ENCODE measurements at regions not wholly inside any gene's neighbourhood (a gene's known extent, or its start where the extent isn't known, plus 50 kb on each side); places are given as distances from the start of the nearest gene placed in this dataset.

- Histone ChIP-seq H3K36me3 (ENCODE audit: insufficient read depth) (no peaks in the 10 kb centered on the region), H3K27me3 (ENCODE audit: insufficient read depth) (no peaks in the 10 kb centered on the region), H3F3A (replicated peaks; ENCODE audit: low read depth) (no peaks in the 10 kb centered on the region), H2AFZ (no peak overlapping the region), H3K9me2 (ENCODE audit: insufficient read depth) (peaks cover 7% of the 10 kb centered on the region; the same call in 1 of the 2 replicates), H3K27ac (ENCODE audit: low read depth) (no peak overlapping the region), H3K79me2 (replicated peaks; ENCODE audit: insufficient read depth) (no peaks in the 10 kb centered on the region), H4K20me1 (replicated peaks; ENCODE audit: insufficient read depth) (no peaks in the 10 kb centered on the region), H3K4me3 (no peak overlapping the region), H3K4me1 (ENCODE audit: insufficient read depth) (no peaks in the 10 kb centered on the region), H3K4me2 (no peak overlapping the region)
- no peak overlapping the region for H3K4me3 Mint-ChIP-seq
- H3K27ac Mint-ChIP-seq: no peak overlapping the region
- H3K9me3 Mint-ChIP-seq: no peaks in the 10 kb centered on the region
- ATAC-seq (peak; percentile 35; the same call in 1 of the 3 replicates), DNase-seq (ENCODE audit: low spot score) (no peak)
- peaks cover 8% of the 10 kb centered on the region for H3K27me3 Mint-ChIP-seq (ENCODE audit: insufficient read depth, low read depth, poor library complexity)
- peaks cover 13% of the 10 kb centered on the region; the same call in 2 of the 3 replicates for H3K4me1 Mint-ChIP-seq
- no peak for TF ChIP-seq ZNF114 (CRISPR knock-in tag; IDR thresholded peaks at IDR 0.05)
- no peak for TF ChIP-seq CREB1 (CRISPR knock-in tag; IDR thresholded peaks at IDR 0.05; ENCODE audit: low read depth)
- TF ChIP-seq JUNB (IDR thresholded peaks at IDR 0.05; ENCODE audit: unreplicated experiment): no peak
- no peak for TF ChIP-seq ZNF331 (CRISPR knock-in tag; IDR thresholded peaks at IDR 0.05; ENCODE audit: low read depth)
- TF ChIP-seq EZH2phosphoT487 (IDR thresholded peaks at IDR 0.05; ENCODE audit: unreplicated experiment): no peak
- no peak for TF ChIP-seq NANOG (IDR thresholded peaks at IDR 0.05; ENCODE audit: borderline replicate concordance)
- TF ChIP-seq STAT1 (IDR thresholded peaks at IDR 0.05; ENCODE audit: unreplicated experiment): no peak
- TF ChIP-seq EZH2 (IDR thresholded peaks at IDR 0.05; ENCODE audit: low read depth, unreplicated experiment): no peak
- TF ChIP-seq REST (IDR thresholded peaks at IDR 0.05; ENCODE audit: unreplicated experiment): no peak
- no peak for TF ChIP-seq CTCF (conservative IDR thresholded peaks at IDR 0.05; ENCODE audit: low read depth in 2 of 2)
- no peak for TF ChIP-seq ZNF462 (CRISPR knock-in tag; IDR thresholded peaks at IDR 0.05)
- TF ChIP-seq ETS1 (IDR thresholded peaks at IDR 0.05): no peak
- TF ChIP-seq POLR2AphosphoS5 (IDR thresholded peaks at IDR 0.05; ENCODE audit: low read depth): no peak
- no peaks in the 10 kb centered on the region for H3K36me3 Mint-ChIP-seq (ENCODE audit: low read depth)
Measured at GRCh38 chr2:217610401-217610814, 392.4 kb downstream of the TNS1 start.
